ENCODE measurements at regions not wholly inside any gene's neighbourhood (a gene's known extent, or its start where the extent isn't known, plus 50 kb on each side); places are given as distances from the start of the nearest gene placed in this dataset.

DNA sequence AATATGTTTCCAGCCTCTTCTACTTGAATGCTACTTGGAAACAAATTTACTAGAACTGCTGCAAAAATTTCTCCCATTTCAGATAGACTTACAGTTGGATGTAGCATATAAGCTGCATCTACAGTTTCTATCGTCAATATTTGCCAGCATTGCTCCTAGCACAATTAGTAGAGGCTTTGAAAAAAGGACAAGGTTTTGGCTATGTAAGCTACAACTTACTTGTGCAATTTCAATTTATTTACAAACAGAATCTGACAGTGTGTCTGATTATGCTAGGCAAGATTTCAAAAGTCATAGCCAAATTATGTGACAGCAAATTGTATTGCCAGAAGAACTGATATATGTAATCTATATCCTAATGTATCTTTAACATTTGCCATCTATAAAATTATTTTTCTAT, 628.4 kb upstream of the FAM174A start:
- no peak for DNase-seq
- no peak for TF ChIP-seq GATA1 (IDR thresholded peaks at IDR 0.05; ENCODE audit: low read depth, low read length)

DNA sequence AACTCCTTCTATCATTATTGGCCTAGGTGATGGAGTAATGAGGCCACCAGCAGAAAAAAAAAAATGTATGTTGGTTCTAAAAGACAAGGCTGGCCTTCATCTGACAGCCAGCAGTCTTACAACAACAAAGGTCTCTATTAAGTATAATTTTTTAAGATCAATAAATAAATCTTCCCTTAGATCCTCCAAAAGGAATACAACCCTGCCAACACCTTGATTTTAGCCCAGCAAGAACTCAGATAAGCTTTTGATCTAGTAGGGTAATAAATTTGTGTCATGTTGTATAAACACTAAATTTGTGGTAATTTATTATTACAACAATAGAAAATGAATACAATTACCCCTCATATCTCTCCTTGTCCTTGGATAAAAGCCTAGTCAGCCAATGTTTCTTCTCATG, 633.2 kb upstream of the FAM174A start:
- TF ChIP-seq POLR2A (IDR thresholded peaks at IDR 0.05; ENCODE audit: low read length) (no peak), GATA1 (IDR thresholded peaks at IDR 0.05; ENCODE audit: low read depth, low read length) (no peak)
- no peak for DNase-seq

DNA sequence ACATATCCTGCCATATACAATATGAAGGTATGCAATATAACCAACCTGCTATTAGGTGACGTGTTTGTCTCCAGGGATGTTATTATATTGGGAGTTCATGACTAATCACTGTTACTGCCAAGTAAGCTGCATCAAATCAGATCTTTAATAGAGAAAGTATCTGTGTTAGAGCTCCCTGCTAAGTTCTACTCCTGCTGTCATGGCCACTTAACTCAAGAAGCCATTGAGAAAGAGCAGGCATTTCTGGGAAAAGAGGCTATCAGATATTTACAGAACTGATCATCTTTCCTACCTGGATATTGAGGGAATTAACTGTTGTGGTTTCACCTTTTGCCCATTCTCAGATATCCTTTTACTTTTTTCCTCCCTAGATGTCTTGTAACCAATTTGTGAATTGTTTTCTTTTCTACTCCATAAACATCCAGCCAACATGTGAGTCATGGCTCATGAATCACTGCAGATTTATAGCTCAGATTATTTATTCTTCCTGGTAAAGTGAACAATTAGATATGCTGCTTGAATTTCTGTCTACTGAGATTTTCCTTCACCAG, 634.8 kb upstream of the FAM174A start:
- no peak for DNase-seq
- no peak for TF ChIP-seq POLR2A (IDR thresholded peaks at IDR 0.05; ENCODE audit: low read length)
- no peak for TF ChIP-seq GATA1 (IDR thresholded peaks at IDR 0.05; ENCODE audit: low read depth, low read length)

DNA sequence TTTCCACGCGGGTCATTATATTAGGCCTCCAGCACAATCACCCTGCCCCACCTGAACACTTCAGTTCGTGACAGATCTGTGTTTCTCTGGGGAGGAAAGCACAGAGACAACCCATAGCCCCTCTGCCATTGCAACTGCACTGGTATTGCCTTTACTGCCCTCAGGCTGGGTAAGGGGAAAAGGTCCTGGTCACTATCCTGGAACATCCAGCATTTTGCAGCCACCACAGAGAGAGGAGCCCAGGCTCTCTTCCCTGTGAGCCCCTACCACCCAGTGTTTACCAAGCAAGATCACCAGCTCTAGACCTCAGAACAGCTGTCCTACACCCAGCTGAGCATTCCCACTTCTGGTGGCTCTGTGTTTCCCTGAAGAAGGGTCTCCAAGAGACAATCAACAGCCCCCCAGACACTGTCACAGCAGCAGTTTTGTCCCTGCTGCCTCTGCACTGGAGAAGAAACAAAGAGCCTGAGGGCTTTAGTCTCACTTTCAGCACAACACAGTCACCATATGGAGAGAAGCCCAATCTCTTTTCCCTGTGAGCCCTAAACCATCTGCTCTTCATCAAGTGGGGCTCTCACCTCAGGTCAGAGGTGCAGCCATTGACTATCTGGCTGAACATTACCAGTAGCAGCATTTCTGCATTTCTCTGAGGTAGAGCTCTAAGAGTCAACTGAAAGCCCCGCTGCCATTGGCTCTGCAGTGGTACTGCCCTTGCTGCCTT, 655.2 kb upstream of the FAM174A start:
- DNase-seq, result no peak
- no peak for TF ChIP-seq GATA1 (IDR thresholded peaks at IDR 0.05; ENCODE audit: low read depth, low read length)
- TF ChIP-seq POLR2A (IDR thresholded peaks at IDR 0.05; ENCODE audit: low read length), result no peak

DNA sequence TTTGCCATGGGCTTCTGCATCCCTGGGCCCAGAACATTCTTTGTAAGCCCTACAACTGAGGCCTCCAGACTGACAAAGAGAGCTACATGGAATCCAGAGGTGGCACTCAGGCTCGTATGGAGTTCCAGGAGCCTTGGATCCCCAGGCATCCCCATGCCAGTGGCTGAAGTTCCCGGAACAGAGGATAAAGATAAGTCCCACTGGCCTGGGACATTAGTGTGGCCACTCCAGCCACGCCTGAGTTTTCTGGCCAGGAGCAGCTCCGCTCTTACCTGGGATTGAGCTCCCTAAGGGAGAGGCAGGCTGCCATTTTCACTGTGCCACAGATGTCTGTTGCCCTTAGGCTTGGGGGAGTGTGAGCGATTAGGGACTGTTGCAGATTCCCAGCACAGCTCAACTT, 656.3 kb upstream of the FAM174A start:
- TF ChIP-seq GATA1 (IDR thresholded peaks at IDR 0.05; ENCODE audit: low read depth, low read length), result no peak
- TF ChIP-seq POLR2A (IDR thresholded peaks at IDR 0.05; ENCODE audit: low read length), result no peak
- DNase-seq, result no peak

DNA sequence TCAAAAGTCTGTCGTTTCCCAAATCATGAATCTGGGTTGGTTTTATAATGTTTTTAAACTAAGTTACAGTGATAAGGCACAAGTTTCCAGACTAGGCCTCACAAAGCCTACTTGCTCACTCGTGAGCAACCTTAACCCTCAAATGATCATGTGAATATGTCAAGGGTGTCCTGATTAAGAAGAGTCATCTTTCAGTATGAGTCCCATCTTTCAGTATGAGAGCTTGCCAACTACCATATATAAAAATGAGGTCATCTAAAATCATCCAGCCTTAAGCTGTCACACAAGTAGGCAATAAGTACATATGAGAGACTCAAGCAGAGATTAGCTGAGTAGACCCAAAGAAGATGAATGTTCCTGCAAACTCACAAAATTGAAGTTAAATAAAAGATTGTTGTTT, 668.4 kb upstream of the FAM174A start:
- TF ChIP-seq POLR2A (IDR thresholded peaks at IDR 0.05; ENCODE audit: low read length) (no peak), GATA1 (IDR thresholded peaks at IDR 0.05; ENCODE audit: low read depth, low read length) (no peak)

DNA sequence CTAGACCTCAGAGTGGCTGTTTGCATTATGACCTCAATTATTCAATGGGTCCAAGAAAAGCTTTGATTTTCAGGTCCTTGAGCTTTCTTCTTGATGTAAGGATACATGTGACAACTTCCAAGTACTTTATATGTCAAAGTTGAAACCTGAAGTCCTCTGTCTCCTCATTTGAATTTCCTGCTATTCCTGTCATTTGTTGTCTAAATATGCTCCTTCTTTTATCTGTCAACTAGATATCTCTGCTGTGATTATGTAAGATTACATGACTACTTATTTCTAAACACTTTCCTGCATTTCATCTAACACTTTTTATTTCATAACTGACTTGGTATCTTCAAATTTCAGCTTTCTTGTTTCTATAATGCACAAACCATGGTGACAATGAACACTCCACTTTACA, 670.0 kb upstream of the FAM174A start:
- TF ChIP-seq GATA1 (IDR thresholded peaks at IDR 0.05; ENCODE audit: low read depth, low read length), result no peak
- no peak for TF ChIP-seq POLR2A (IDR thresholded peaks at IDR 0.05; ENCODE audit: low read length)

More for the DNA sequence above, 668.4 kb upstream of the FAM174A start:
- no peak for DNase-seq

DNA sequence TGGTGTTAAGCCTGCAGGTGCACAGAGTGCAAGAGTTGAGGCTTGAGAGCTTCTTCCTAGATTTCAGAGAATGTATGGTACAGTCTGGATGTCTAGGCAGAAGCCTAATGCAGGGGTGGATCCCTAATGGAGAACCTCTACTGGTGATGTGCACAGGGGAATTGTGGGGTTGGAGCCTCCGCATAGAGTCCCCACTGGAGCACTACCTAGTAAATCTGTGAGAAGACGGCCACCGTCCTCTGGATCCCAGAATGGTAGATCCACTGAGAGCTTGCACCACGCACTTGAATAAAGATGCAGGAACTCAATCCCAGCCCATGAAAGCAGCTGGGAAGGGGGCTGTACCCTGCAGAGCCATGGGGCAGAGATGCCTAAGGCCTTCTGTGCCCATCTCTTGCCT, 699.4 kb upstream of the FAM174A start:
- DNase-seq, result no peak
- TF ChIP-seq POLR2A (IDR thresholded peaks at IDR 0.05; ENCODE audit: low read length), result no peak
- no peak for TF ChIP-seq GATA1 (IDR thresholded peaks at IDR 0.05; ENCODE audit: low read depth, low read length)

More for the DNA sequence above, 670.0 kb upstream of the FAM174A start:
- DNase-seq, result no peak

DNA sequence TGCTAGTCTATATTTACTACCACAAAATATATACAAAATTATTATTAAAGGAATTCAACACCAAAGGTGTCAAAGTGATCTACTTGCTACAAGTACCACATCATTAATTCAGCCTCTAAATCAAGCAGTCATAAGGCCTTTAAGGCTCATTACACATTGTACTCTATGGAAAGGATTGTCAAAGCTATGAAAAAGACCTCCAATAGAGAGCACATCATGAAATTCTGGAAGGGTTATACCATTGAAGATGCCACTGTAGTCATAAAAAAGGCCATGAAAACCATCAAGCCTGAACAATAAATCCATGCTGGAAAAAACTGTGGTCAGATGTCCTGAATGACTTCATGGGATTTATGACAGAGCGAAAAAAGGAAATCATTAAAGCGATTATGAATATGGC, 708.0 kb upstream of the FAM174A start:
- DNase-seq, result no peak
- TF ChIP-seq POLR2A (IDR thresholded peaks at IDR 0.05; ENCODE audit: low read length), result no peak
- TF ChIP-seq GATA1 (IDR thresholded peaks at IDR 0.05; ENCODE audit: low read depth, low read length), result no peak

DNA sequence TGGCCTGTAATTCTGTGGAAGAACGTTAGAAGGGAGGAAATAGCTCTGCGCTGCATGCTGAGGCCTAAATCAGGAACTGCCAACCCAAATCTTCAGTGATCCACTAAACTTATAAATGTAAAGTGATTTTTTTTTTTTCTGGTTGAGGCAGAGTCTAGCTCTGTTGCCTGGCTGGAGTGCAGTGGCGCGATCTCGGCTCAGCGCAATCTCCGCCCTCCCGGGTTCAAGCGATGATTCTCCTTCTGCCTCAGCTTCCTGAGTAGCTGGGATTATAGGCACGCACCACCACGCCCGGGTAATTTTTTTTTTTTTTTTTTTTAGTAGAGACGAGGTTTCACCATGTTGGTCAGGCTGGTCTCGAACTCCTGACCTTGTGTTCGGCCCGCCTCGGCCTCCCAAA, 717.4 kb upstream of the FAM174A start:
- TF ChIP-seq POLR2A (IDR thresholded peaks at IDR 0.05; ENCODE audit: low read length) (no peak), GATA1 (IDR thresholded peaks at IDR 0.05; ENCODE audit: low read depth, low read length) (no peak)
- no peak for DNase-seq

DNA sequence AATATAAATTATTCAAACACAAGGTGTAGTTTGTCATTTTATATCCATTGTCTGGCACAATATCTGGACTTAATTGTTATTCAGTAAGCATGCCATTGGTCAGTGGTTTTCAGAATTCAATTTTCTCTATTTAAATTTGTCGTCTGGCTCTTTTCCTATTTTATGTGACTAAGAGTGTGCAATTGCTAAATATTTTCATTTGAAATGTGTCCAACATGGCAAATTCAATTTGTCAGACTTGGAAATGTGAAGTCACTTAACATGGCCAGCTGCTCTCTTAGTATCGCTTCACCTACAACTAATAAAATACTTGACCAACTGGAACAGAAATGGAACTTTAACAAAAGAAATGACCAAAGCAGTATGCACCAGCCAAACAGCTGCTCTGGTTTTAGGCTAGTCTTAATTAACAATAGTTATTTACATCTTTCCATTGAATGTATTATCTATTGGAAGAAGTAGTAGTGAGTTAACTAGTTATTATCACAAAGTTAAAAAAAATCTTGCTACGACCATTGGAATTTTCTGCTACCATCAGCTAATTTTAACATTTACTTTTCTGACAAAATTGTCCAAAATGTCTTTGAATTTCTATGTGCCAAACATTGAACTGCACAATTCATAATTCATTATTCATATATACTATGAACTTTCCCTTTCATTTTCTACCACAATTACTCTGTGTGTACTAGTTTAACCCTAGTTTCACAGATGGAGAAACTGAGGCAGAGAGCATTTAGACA, 720.7 kb upstream of the FAM174A start:
- DNase-seq, result no peak
- TF ChIP-seq GATA1 (IDR thresholded peaks at IDR 0.05; ENCODE audit: low read depth, low read length), result no peak

DNA sequence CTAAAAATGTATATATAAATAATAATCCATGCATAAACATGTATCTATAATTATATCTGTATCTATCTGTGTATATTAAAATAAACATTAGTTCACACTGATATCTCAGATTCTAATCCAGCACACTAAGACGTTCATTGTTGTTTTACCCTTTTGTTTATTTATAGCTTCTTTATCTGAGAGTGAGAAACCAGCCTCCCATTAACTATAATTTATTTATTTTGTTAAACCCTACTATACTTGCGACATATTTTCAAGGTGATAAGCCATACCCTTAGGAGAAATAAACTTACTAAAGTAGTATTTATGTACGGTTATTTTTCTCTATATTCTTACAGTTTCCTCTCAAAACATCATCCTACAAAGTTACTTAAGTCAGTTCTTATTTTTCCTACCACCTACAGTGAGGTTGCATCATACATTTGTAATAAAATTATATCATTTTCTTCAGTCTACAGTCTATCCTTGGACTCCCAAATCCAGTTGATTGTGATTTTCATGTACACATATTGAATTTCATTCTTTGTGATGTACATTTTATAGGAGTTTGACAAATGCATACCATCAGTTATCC, 726.4 kb upstream of the FAM174A start:
- no peak for TF ChIP-seq GATA1 (IDR thresholded peaks at IDR 0.05; ENCODE audit: low read depth, low read length)
- TF ChIP-seq POLR2A (IDR thresholded peaks at IDR 0.05; ENCODE audit: low read length), result no peak
- no peak for DNase-seq

DNA sequence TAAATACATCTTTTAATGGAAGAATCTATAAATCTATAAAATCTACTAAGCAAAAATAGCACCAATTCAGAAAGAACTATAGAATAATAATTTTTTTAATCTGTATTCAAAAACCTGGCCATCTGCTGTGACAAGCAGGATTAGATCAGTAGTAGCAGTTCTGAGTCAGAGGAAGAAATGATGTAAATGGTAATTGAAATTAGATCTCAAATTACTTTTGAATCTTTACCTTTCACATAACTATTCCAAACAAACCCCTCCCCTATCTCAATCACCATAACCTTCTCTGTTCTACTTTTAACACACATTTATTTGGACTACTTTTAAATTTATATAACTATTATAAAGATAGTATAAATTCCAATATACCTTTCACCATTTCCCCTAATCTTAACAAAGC, 727.8 kb upstream of the FAM174A start:
- TF ChIP-seq POLR2A (IDR thresholded peaks at IDR 0.05; ENCODE audit: low read length) (no peak), GATA1 (IDR thresholded peaks at IDR 0.05; ENCODE audit: low read depth, low read length) (no peak)
- DNase-seq, result no peak

DNA sequence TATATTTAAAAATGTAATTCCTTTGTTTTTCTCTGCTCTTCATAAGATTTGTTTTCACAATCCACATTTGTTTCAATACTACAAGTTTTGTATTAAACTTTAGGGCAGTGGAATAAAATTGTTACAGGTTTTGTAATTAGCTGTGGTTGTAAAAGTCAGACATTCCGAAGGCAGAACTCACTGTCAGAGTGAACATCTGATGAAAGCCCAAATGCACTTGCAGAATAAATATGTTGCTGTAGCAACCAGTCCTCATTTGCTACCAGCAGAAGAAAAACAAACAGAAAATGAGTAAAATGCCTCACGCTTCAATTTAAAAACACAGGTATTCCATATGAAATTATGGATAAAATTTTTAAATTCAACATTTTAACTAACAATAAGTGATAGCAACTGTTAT, 740.1 kb upstream of the FAM174A start:
- TF ChIP-seq POLR2A (IDR thresholded peaks at IDR 0.05; ENCODE audit: low read length) (no peak), GATA1 (IDR thresholded peaks at IDR 0.05; ENCODE audit: low read depth, low read length) (no peak)
- DNase-seq, result no peak

Measured in erythroblast (primary cell).